Calu3 (cell line): ENCODE measurements at regions not wholly inside any gene's neighbourhood (a gene's known extent, or its start where the extent isn't known, plus 50 kb on each side); places are given as distances from the start of the nearest gene placed in this dataset.
A peak's percentile ranks its signal among the peaks of the same experiment; 100 is the strongest.

Source experiments
- BruUV-seq: library from RNA; stranded (reverse); fragments of 400-500 nt; replicated peaks from 2 replicates; lab custom pipeline; 2021; lab: Mats Ljungman, UMichigan
- CTCF ChIA-PET: fragments of 300-600 bp; sonication (Branson Sonifier 250); formaldehyde crosslinking; loops from one replicate; lab custom pipeline; 2022; ENCODE audit warnings: antibody characterized with exemption; lab: Charles Lee
- DNase-seq: peaks from one replicate; pipeline ENCODE4 v3.0.0; 2022
- H3K27ac Mint-ChIP-seq: one replicate; pipeline ENCODE4 v1.8.0; 2022; ENCODE audit warnings: mixed read lengths; ENCODE audit not compliant: unreplicated experiment
- H3K27me3 Mint-ChIP-seq: one replicate; pipeline ENCODE4 v1.8.0; 2022; ENCODE audit warnings: mixed read lengths; ENCODE audit not compliant: unreplicated experiment
- H3K36me3 Mint-ChIP-seq: one replicate; pipeline ENCODE4 v1.8.0; 2022; ENCODE audit warnings: mild to moderate bottlenecking, moderate library complexity, mixed read lengths; ENCODE audit not compliant: insufficient read depth, unreplicated experiment
- H3K4me1 Mint-ChIP-seq: one replicate; pipeline ENCODE4 v1.8.0; 2022; ENCODE audit warnings: mild to moderate bottlenecking, low read depth, mixed read lengths; ENCODE audit not compliant: unreplicated experiment
- H3K4me3 Mint-ChIP-seq: one replicate; pipeline ENCODE4 v1.8.0; 2022; ENCODE audit warnings: mild to moderate bottlenecking, low read depth, moderate library complexity, mixed read lengths; ENCODE audit not compliant: unreplicated experiment
- H3K9me3 Mint-ChIP-seq: one replicate; pipeline ENCODE4 v1.8.0; 2022; ENCODE audit warnings: low read depth, mixed read lengths; ENCODE audit not compliant: unreplicated experiment
- intact Hi-C: fragments of 100-400 bp; cut with micrococcal nuclease; formaldehyde crosslinking; loops from one replicate; pipeline ENCODE4 v1.10.0; 2022; ENCODE audit not compliant: unreplicated experiment
- TF ChIP-seq, protein P1 (sequence below): fragments of 200-600 bp; IDR thresholded peaks from one replicate; pipeline ENCODE4 v1.8.0; 2022; ENCODE audit warnings: antibody characterized with exemption; ENCODE audit not compliant: unreplicated experiment

DNA sequence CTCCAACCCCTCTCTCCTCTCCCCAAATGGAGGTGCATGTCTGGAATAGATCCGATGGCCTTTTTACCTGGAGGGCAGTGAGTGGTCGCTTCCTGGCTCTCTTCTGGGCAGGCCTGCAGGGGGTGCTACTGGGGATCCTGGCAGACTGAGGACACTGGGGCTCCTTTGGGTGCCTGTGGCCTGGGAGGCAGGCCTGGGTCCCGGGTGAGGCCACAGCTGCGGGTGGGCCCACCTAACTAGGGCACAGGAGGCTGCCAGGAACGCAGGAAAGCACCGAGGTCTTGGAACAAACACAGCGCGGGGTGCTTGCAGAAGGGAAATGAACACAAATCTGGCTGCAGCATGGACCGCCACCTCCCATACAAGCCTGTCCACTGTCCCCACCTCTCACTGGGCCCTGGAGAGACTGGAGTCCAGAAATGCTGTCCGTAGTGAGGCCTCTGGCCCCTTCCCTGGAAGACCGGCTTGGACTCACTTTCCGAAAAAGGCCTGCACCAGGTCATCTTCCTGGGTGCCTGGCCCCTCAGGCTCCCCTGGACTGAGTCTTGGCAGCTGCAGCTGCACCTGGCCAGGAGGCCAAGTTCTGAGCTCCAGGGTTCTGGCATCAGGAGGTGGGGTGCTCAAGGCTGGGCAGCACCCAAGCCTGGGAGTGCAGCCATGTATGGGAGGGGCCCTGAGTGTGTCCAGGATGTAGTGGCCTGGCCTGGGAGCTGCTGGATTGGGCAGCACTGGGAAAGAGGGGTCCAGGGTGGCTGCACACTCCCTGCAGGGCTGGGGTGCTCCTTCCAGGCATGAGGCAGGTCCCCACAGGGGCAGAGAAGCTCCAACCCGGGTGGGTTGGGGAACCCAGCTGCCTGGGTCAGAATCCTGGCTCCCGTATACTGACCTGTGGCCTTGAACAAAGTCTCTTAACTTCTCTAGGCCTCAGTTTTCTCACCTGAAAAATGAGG is 195.1 kb downstream of the IRF8 start:
- Mint-ChIP-seq H3K27ac (no peak overlapping the region), H3K27me3 (peaks cover 92% of the 10 kb centered on the region), H3K4me3 (no peak overlapping the region), H3K4me1 (no peaks in the 10 kb centered on the region), H3K9me3 (no peaks in the 10 kb centered on the region), H3K36me3 (no peaks in the 10 kb centered on the region)
- no peak for DNase-seq
- intact Hi-C loops: no loop called here
- BruUV-seq: no TSS peak
- CTCF ChIA-PET: interaction anchor here (0.6 kb wide), 1 partner anchor 410 kb away, joined by 3 read pairs; no protein-coding TSS in a partner anchor
- TF ChIP-seq, protein P1, sequence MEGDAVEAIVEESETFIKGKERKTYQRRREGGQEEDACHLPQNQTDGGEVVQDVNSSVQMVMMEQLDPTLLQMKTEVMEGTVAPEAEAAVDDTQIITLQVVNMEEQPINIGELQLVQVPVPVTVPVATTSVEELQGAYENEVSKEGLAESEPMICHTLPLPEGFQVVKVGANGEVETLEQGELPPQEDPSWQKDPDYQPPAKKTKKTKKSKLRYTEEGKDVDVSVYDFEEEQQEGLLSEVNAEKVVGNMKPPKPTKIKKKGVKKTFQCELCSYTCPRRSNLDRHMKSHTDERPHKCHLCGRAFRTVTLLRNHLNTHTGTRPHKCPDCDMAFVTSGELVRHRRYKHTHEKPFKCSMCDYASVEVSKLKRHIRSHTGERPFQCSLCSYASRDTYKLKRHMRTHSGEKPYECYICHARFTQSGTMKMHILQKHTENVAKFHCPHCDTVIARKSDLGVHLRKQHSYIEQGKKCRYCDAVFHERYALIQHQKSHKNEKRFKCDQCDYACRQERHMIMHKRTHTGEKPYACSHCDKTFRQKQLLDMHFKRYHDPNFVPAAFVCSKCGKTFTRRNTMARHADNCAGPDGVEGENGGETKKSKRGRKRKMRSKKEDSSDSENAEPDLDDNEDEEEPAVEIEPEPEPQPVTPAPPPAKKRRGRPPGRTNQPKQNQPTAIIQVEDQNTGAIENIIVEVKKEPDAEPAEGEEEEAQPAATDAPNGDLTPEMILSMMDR: peak; percentile 36

DNA sequence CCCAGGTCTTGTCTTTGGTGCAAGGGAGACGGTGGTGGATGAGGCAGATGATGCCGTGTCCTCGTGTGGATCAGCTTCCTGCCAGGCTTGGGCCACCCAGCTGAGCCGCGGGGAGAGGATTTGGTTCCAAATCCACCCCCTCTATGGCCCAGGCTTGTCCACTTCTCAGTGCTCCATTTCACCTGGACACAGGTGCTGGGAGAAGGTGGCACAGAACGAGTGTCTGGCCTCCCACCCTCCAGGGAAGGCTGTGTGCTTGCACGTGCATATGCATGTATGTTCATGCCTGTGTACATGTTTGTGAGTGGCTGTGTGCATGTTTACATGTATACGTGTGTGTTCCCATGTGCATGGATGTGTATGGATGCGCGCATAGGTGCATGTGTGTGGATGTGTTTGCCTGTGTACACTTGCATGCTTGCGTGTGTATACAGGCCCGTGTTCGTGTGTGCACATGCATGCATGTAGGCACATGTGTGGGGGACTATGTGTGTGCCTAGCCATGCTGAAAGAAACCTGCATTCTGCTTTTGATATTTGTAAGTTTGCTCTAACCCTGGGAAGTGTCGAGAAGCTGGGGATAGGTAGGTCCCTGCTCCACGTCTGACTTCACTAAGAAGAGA is 196.3 kb downstream of the IRF8 start:
- Mint-ChIP-seq H3K27ac (no peak overlapping the region), H3K4me1 (no peaks in the 10 kb centered on the region), H3K4me3 (no peak overlapping the region), H3K9me3 (no peaks in the 10 kb centered on the region), H3K36me3 (no peaks in the 10 kb centered on the region), H3K27me3 (peaks cover 82% of the 10 kb centered on the region)
- TF ChIP-seq, protein P1: no peak
- intact Hi-C loops: no loop called here
- CTCF ChIA-PET: no interaction called here
- no peak for DNase-seq
- BruUV-seq: no TSS peak

DNA sequence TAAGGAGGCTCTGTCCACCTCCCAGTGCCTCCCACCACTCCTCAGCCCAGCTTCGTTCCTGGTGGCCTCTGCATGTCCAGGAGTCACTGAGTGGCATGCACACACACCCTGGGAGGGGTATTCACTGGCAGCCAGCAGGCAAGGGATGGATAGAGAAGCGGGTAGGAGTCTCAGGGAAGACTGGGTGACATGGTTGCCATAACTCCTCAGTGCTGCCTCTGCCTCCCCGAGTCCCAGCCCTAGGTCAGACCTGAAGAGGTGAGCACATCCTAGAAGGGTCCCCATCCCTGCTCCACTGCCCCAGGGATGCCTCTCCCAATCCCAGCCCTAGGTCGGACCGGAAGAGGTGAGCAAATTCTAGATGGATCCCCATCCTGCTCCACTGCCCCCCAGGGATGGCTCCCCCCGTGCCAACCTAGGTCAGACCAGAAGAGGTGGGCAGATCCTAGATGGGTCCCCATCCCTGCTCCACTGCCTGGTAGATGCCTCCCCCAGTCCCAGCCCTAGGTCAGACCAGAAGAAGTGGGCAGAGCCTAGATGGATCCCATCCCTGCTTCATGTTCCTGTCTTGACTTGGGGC is 197.0 kb downstream of the IRF8 start:
- CTCF ChIA-PET: no interaction called here
- no TSS peak for BruUV-seq
- TF ChIP-seq, protein P1: no peak
- H3K4me3 Mint-ChIP-seq: no peak overlapping the region
- peaks cover 75% of the 10 kb centered on the region for H3K27me3 Mint-ChIP-seq
- H3K36me3 Mint-ChIP-seq: no peaks in the 10 kb centered on the region
- intact Hi-C loops: no loop called here
- H3K27ac Mint-ChIP-seq: no peak overlapping the region
- no peak for DNase-seq
- no peaks in the 10 kb centered on the region for H3K9me3 Mint-ChIP-seq
- H3K4me1 Mint-ChIP-seq: no peaks in the 10 kb centered on the region

DNA sequence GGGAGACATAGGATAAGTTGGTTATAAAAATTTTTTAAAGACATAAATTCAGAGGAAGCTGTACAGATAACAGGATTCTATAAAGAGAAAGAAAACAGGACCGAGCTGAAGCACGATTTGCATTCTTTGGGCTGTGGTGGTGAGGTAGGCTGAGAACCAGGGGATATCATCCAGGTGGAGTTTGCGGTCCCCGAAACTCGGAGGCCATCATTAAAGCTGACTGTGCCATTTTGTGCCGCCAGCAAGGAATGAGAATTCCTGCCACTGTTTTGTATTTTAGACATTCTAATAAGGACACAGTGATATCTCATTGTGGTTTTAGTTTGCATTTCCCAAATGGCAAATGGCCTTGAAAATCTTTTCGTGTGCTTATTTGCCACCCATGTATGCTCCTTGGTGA is 197.9 kb downstream of the IRF8 start:
- H3K27me3 Mint-ChIP-seq: peaks cover 72% of the 10 kb centered on the region
- H3K9me3 Mint-ChIP-seq: no peaks in the 10 kb centered on the region
- no TSS peak for BruUV-seq
- no peak overlapping the region for H3K27ac Mint-ChIP-seq
- no peaks in the 10 kb centered on the region for H3K4me1 Mint-ChIP-seq
- TF ChIP-seq, protein P1: no peak
- H3K4me3 Mint-ChIP-seq: no peak overlapping the region
- no peaks in the 10 kb centered on the region for H3K36me3 Mint-ChIP-seq
- intact Hi-C loops: no loop called here
- CTCF ChIA-PET: interaction anchor here (0.6 kb wide), 1 partner anchor 15 kb away, joined by 4 read pairs; no protein-coding TSS in a partner anchor
- DNase-seq: no peak
